Right atrium auricular region (tissue), 2 donors: ENCODE measurements at regions not wholly inside any gene's neighbourhood (a gene's known extent, or its start where the extent isn't known, plus 50 kb on each side); places are given as distances from the start of the nearest gene placed in this dataset.
A peak's percentile ranks its signal among the peaks of the same experiment; 100 is the strongest.
"Not testable (repeated sequence)": the region's sequence is repeated elsewhere in the genome, so short reads cannot be mapped to it uniquely, and the experiment has no call there.

ENCODE experiments used
- DNase-seq: peaks from one replicate; pipeline ENCODE4 v3.0.0-alpha.2; 2019; ENCODE audit warnings: low spot score
- H3K27ac ChIP-seq, 2 donors: fragments of 200-600 bp; sonication (generic); 1 replicate in 1 of 2; 2 replicates in 1 of 2; pipeline ENCODE4 v1.5.1; 2016 to 2019
- H3K27me3 ChIP-seq, 2 donors: fragments of 200-600 bp; sonication (generic); one replicate each; pipeline versions ENCODE4 v1.5.1 to v1.6.0; 2017 to 2019
- H3K36me3 ChIP-seq: fragments of 200-600 bp; sonication (generic); one replicate; pipeline ENCODE4 v1.5.1; 2016
- H3K4me1 ChIP-seq, 2 donors: fragments of 200-600 bp; sonication (generic); one replicate each; pipeline versions ENCODE4 v1.5.1 to v1.6.0; 2017 to 2019
- H3K4me3 ChIP-seq, 2 donors: fragments of 200-600 bp; sonication (generic); 1 replicate in 1 of 2; 2 replicates in 1 of 2; pipeline ENCODE4 v1.5.1; 2017 to 2019; ENCODE audit warnings: mild to moderate bottlenecking in 1 of 2, moderate library complexity in 1 of 2
- H3K9me3 ChIP-seq, 2 donors: fragments of 200-600 bp; sonication (generic); one replicate each; pipeline ENCODE4 v1.5.1; 2019
- TF ChIP-seq, protein P1 (sequence below), 2 donors: fragments of 200-600 bp; sonication (generic); IDR thresholded peaks; one replicate each; pipeline ENCODE4 v1.5.1; 2019; ENCODE audit warnings: antibody characterized with exemption in 2 of 2

DNA sequence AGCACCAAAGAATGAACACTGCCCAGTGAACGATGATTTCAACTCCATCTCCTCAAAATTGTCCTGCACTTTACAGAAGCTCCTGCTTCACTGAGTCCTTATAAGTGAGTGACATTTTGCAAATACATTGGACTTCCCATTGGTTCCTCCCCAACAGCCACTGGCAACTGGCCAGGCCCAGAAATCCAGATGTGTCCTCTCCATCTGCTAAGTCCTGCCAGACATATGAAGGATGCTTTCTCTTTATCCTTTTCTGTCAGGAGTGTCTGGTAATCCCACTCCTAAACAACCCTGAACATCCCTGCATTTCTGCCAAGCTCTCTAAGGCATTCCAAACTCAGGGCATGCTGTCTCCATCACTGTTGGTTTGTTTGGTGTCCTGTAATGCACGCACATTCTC lies 271.8 kb downstream of the RRAGC start:
- no peak overlapping the region for H3K27ac ChIP-seq
- H3K4me3 ChIP-seq, result no peak overlapping the region
- no peaks in the 10 kb centered on the region for H3K27me3 ChIP-seq
- H3K9me3 ChIP-seq, result peaks cover 0 to 14% of the 10 kb centered on the region in 2 donors
- no peak for DNase-seq
- TF ChIP-seq, protein P1, sequence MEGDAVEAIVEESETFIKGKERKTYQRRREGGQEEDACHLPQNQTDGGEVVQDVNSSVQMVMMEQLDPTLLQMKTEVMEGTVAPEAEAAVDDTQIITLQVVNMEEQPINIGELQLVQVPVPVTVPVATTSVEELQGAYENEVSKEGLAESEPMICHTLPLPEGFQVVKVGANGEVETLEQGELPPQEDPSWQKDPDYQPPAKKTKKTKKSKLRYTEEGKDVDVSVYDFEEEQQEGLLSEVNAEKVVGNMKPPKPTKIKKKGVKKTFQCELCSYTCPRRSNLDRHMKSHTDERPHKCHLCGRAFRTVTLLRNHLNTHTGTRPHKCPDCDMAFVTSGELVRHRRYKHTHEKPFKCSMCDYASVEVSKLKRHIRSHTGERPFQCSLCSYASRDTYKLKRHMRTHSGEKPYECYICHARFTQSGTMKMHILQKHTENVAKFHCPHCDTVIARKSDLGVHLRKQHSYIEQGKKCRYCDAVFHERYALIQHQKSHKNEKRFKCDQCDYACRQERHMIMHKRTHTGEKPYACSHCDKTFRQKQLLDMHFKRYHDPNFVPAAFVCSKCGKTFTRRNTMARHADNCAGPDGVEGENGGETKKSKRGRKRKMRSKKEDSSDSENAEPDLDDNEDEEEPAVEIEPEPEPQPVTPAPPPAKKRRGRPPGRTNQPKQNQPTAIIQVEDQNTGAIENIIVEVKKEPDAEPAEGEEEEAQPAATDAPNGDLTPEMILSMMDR (IDR thresholded peaks at IDR 0.05), result no peak
- H3K4me1 ChIP-seq, result no peaks in the 10 kb centered on the region
- no peaks in the 10 kb centered on the region for H3K36me3 ChIP-seq

DNA sequence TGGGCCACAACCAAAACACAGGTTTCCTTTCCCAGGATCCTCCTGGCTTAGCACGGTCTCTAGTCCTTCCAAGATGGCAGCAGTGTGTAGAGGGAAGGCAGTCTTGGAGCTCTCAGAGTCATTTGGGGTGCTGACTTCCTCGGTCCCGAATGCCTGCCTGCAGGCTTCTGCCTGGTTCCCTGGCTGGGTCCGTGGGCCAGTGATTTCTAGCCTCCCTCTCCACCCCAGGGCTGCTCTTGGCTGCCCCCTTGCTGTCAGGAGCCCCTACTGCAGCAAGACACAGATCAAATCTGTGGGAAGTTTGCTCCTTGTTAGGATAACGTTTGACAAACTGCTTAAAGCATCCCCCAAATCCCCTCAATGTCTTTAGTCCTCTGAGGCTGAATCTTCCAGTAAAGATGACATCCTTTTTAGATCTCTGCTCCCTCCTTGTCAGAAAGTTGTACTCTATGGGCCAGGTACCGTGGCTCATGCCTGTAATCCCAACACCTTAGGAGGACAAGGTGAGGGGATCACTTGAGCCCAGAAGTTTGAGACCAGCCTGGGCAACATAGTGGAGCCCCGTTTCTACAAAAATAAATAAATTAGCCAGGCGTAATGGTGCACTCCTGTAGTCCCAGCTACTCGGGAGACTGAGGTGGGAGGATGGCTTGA lies 272.5 kb downstream of the RRAGC start:
- Histone ChIP-seq H3K4me3 (no peak overlapping the region), H3K36me3 (no peaks in the 10 kb centered on the region), H3K27me3 (no peaks in the 10 kb centered on the region), H3K9me3 (peaks cover 0 to 14% of the 10 kb centered on the region in 2 donors), H3K4me1 (no peaks in the 10 kb centered on the region), H3K27ac (no peak overlapping the region)
- TF ChIP-seq, protein P1 (IDR thresholded peaks at IDR 0.05), result peak; percentile 18 to 70
- DNase-seq, result no peak

DNA sequence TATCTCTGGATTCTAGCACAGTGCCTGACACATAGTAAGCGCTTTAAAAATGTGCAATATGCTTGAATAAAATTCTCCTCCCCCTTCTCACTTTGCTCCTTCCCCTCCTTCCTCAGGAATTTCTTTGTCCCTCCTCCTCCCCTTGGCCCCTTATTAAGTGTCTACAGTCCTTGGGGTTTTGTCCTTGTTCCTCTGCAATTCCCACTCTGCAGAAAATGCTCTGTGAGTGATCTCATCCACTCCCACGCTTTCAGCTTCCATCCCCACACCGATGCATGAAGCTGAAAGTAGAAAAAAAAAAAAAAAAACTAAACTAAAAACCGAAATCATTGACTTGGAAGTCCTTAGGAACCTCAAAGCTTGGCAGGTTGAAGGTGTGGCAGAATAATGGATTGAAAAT lies 273.6 kb downstream of the RRAGC start:
- TF ChIP-seq, protein P1 (IDR thresholded peaks at IDR 0.05), result no peak
- Histone ChIP-seq H3K4me3 (no peak overlapping the region), H3K4me1 (no peaks in the 10 kb centered on the region), H3K36me3 (no peaks in the 10 kb centered on the region), H3K9me3 (peaks cover 0 to 8% of the 10 kb centered on the region in 2 donors), H3K27ac (no peak overlapping the region), H3K27me3 (no peaks in the 10 kb centered on the region)
- no peak for DNase-seq

DNA sequence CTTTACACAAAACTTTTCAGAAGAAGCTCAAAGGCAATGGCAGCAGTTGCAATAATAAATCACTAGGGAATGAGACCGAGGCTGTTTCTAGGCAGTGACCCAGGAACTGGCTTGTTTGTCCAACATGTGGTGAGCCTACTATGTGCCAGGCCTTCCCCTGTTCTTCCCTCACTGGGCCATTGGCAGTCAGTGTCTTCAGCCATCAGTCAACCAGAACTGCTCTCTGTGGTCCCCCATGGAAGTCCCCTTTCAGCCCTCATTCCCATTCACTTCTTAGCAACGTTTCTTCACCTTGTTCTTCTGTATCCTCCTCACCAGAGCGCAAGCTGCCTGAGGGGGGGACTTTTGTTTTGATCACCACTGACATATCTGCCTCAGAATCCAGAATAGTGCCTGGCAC lies 274.1 kb downstream of the RRAGC start:
- no peak overlapping the region for H3K27ac ChIP-seq
- TF ChIP-seq, protein P1 (IDR thresholded peaks at IDR 0.05), result no peak
- H3K36me3 ChIP-seq, result no peaks in the 10 kb centered on the region
- H3K9me3 ChIP-seq, result peaks cover 0 to 8% of the 10 kb centered on the region in 2 donors
- no peaks in the 10 kb centered on the region for H3K4me1 ChIP-seq
- H3K27me3 ChIP-seq, result no peaks in the 10 kb centered on the region
- DNase-seq, result no peak
- H3K4me3 ChIP-seq, result no peak overlapping the region

DNA sequence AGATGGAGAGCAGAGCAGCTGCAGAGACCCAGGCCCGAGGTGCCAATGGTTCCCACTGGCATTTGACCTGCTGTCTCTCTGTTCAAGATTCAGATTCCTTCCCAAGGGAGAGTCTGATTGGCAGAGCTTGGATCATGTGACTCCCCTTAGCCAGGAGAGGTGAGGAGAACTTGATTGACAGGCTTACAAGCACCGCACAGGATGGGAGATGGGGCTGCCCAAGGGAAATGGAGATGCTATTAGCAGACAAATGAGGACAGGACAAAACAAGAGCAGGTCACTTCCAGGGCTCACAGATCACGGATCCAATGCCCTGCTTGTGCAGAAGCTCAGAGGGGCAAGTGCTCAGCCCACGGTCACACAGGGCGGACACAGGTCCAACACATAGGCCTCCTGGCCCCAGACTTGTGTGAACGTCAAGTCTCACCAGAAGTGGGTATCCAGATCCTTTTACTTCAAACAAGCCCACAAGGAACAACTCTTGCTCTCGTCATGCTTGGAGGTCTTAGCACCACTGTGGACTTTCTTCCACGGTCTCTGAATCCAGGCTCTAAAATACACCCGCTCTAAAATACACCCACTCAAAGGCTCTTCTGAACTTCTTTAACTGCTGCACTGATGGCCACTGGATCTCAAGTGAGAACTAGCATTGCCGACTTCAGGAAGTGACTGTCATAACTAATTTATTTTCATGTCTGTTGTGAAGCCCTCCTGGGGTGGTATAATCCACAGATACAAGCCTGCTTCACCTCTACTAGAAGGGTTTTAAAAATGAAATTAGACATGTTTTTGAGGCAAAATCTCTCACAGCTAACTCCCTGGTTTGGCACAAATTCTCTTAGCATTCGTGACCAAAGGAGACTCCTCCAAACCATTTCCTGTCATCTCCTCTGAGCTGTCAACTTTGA lies 274.9 kb downstream of the RRAGC start:
- Histone ChIP-seq H3K4me1 (no peaks in the 10 kb centered on the region), H3K27me3 (no peaks in the 10 kb centered on the region), H3K27ac (no peak overlapping the region), H3K4me3 (no peak overlapping the region), H3K9me3 (peaks cover 0 to 8% of the 10 kb centered on the region in 2 donors), H3K36me3 (no peaks in the 10 kb centered on the region)
- no peak for DNase-seq
- TF ChIP-seq, protein P1 (IDR thresholded peaks at IDR 0.05), result no peak

DNA sequence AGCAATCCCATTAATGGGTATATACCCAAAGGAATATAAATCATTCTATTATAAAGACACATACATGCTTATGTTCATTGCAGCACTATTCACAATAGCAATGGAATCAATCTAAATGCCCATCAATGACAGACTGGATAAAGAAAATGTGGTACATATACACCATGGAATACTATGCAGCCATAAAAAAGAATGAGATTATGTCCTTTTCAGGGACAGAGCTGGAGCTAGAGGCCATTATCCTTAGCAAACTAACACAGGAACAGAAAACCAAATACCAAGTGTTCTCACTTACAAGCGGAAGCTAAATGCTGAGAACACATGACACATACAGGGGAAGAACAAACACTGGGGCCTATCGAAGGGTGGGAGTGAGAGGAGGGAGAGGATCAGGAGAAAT lies 276.3 kb downstream of the RRAGC start:
- not testable (repeated sequence) for DNase-seq, H3K4me3 ChIP-seq, H3K27ac ChIP-seq, H3K27me3 ChIP-seq, H3K36me3 ChIP-seq, H3K9me3 ChIP-seq, H3K4me1 ChIP-seq
